ENCODE measurements at regions not wholly inside any gene's neighbourhood (a gene's known extent, or its start where the extent isn't known, plus 50 kb on each side); places are given as distances from the start of the nearest gene placed in this dataset.

- DNase-seq (ENCODE audit: low read depth), result no peak
Measured at GRCh38 chr5:133777951-133778350, 165.6 kb upstream of the FSTL4 start.

GRCh38 chr5:133775584-133776304 is 163.4 kb upstream of the FSTL4 start:
- DNase-seq (ENCODE audit: low read depth), result no peak

- no peak for DNase-seq (ENCODE audit: low read depth)
Measured at GRCh38 chr5:133773247-133774202, 161.2 kb upstream of the FSTL4 start.

- no peak for DNase-seq (ENCODE audit: low read depth)
Measured at GRCh38 chr5:133769842-133770241, 157.5 kb upstream of the FSTL4 start.

GRCh38 chr5:133763744-133764143 is 151.4 kb upstream of the FSTL4 start:
- DNase-seq (ENCODE audit: low read depth), result no peak

- no peak for DNase-seq (ENCODE audit: low read depth)
Measured at GRCh38 chr5:133761632-133762031, 149.3 kb upstream of the FSTL4 start.

GRCh38 chr5:133760532-133760931 is 148.2 kb upstream of the FSTL4 start:
- no peak for DNase-seq (ENCODE audit: low read depth)

GRCh38 chr5:133758641-133759040 is 146.3 kb upstream of the FSTL4 start:
- DNase-seq (ENCODE audit: low read depth), result no peak

GRCh38 chr5:133757396-133757945 is 145.1 kb upstream of the FSTL4 start:
- DNase-seq (ENCODE audit: low read depth), result no peak

- no peak for DNase-seq (ENCODE audit: low read depth)
Measured at GRCh38 chr5:133756756-133757155, 144.4 kb upstream of the FSTL4 start.

GRCh38 chr5:133756036-133756435 is 143.7 kb upstream of the FSTL4 start:
- no peak for DNase-seq (ENCODE audit: low read depth)

- peak; percentile 34 for DNase-seq (ENCODE audit: low read depth)
Measured at GRCh38 chr5:133754575-133755169, 142.3 kb upstream of the FSTL4 start.

GRCh38 chr5:133753856-133754255 is 141.5 kb upstream of the FSTL4 start:
- DNase-seq (ENCODE audit: low read depth), result no peak

GRCh38 chr5:133751846-133752245 is 139.5 kb upstream of the FSTL4 start:
- DNase-seq (ENCODE audit: low read depth), result no peak

- DNase-seq (ENCODE audit: low read depth), result no peak
Measured at GRCh38 chr5:133751421-133751820, 139.1 kb upstream of the FSTL4 start.

- no peak for DNase-seq (ENCODE audit: low read depth)
Measured at GRCh38 chr5:133750856-133751255, 138.5 kb upstream of the FSTL4 start.

- DNase-seq (ENCODE audit: low read depth), result no peak
Measured at GRCh38 chr5:133750356-133750755, 138.0 kb upstream of the FSTL4 start.

- DNase-seq (ENCODE audit: low read depth), result no peak
Measured at GRCh38 chr5:133749331-133749985, 137.1 kb upstream of the FSTL4 start.

- no peak for DNase-seq (ENCODE audit: low read depth)
Measured at GRCh38 chr5:133746834-133747233, 134.5 kb upstream of the FSTL4 start.

GRCh38 chr5:133744960-133745308 is 132.6 kb upstream of the FSTL4 start:
- DNase-seq (ENCODE audit: low read depth), result no peak
